CD14-positive monocyte (primary cell): ENCODE measurements at regions not wholly inside any gene's neighbourhood (a gene's known extent, or its start where the extent isn't known, plus 50 kb on each side); places are given as distances from the start of the nearest gene placed in this dataset.
A peak's percentile ranks its signal among the peaks of the same experiment; 100 is the strongest.

Experiments
- DNase-seq, 3 donors: peaks; one replicate each; pipeline ENCODE4 v3.0.0-alpha.2; 2011 to 2022
- H2AFZ ChIP-seq: 2 replicates; pipeline ENCODE4 v1.6.0; 2012; ENCODE audit warnings: mild to moderate bottlenecking, low read depth, low read length, inconsistent platforms; ENCODE audit not compliant: insufficient read depth, poor library complexity, severe bottlenecking
- H3K27ac ChIP-seq, 2 donors: 1 replicate in 1 of 2; 2 replicates in 1 of 2; pipeline ENCODE4 v1.5.1; 2012 to 2013; ENCODE audit warnings: low read length in 2 of 2, control low read depth in 1 of 2, inconsistent platforms in 1 of 2, low read depth in 1 of 2, mild to moderate bottlenecking in 1 of 2
- H3K27me3 ChIP-seq, 2 donors: one replicate each; pipeline versions ENCODE4 v1.6.0 to v1.6.1; 2011 to 2013; ENCODE audit warnings: low read length in 2 of 2; ENCODE audit not compliant: control insufficient read depth in 2 of 2, insufficient read depth in 2 of 2
- H3K36me3 ChIP-seq, 2 donors: replicated peaks in 1 of 2; 1 replicate in 1 of 2; 2 replicates in 1 of 2; pipeline versions ENCODE4 v1.5.1 to v1.6.1; 2012 to 2013; ENCODE audit warnings: low read length in 2 of 2, control low read depth in 1 of 2, inconsistent platforms in 1 of 2, mild to moderate bottlenecking in 1 of 2; ENCODE audit not compliant: insufficient read depth in 2 of 2, control insufficient read depth in 1 of 2
- H3K4me1 ChIP-seq, 2 donors: 1 replicate in 1 of 2; 2 replicates in 1 of 2; pipeline versions ENCODE4 v1.5.1 to v1.6.1; 2012 to 2013; ENCODE audit warnings: low read length in 2 of 2, control low read depth in 1 of 2, inconsistent platforms in 1 of 2, mild to moderate bottlenecking in 1 of 2, moderate library complexity in 1 of 2; ENCODE audit not compliant: insufficient read depth in 2 of 2, control insufficient read depth in 1 of 2
- H3K4me2 ChIP-seq: replicated peaks from 2 replicates; pipeline ENCODE3; 2012; ENCODE audit warnings: low read length, moderate library complexity, mild to moderate bottlenecking; ENCODE audit not compliant: poor library complexity, severe bottlenecking; ENCODE audit errors: extremely low read depth
- H3K4me3 ChIP-seq, 3 experiments: fragments of 200-600 bp in 1 of 3; sonication (generic) in 1 of 3; replicated peaks in 1 of 3; 1 replicate in 2 of 3; 2 replicates in 1 of 3; pipeline ENCODE4 v1.5.1; 2011 to 2013; ENCODE audit warnings: low read length in 3 of 3, mild to moderate bottlenecking in 3 of 3, control low read depth in 2 of 3, low read depth in 2 of 3, inconsistent platforms in 1 of 3, moderate library complexity in 1 of 3
- H3K79me2 ChIP-seq: 2 replicates; pipeline ENCODE4 v1.6.0; 2012; ENCODE audit warnings: mild to moderate bottlenecking, control low read depth, inconsistent platforms, low read length, moderate library complexity; ENCODE audit not compliant: insufficient read depth
- H3K9ac ChIP-seq: 2 replicates; pipeline ENCODE4 v1.6.0; 2017; ENCODE audit warnings: low read length, mild to moderate bottlenecking; ENCODE audit not compliant: insufficient read depth, poor library complexity, severe bottlenecking
- H3K9me3 ChIP-seq, 2 donors: replicated peaks in 1 of 2; 1 replicate in 1 of 2; 2 replicates in 1 of 2; pipeline versions ENCODE4 v1.5.1 to v1.6.1; 2012 to 2013; ENCODE audit warnings: low read length in 2 of 2, control low read depth in 1 of 2; ENCODE audit not compliant: control insufficient read depth in 1 of 2, insufficient read depth in 1 of 2
- H4K20me1 ChIP-seq: 2 replicates; pipeline ENCODE4 v1.6.0; 2012; ENCODE audit warnings: mild to moderate bottlenecking, low read length, control low read depth, moderate library complexity; ENCODE audit not compliant: insufficient read depth
- H3K27ac Mint-ChIP-seq, 7 donors: one replicate each; pipeline ENCODE4 v1.8.0; 2020; ENCODE audit warnings: mild to moderate bottlenecking in 7 of 7, mixed read lengths in 7 of 7, moderate library complexity in 6 of 7, inconsistent platforms in 2 of 7
- H3K27me3 Mint-ChIP-seq, 3 donors: one replicate each; pipeline ENCODE4 v1.8.0; 2021 to 2022; ENCODE audit warnings: low read depth in 3 of 3, mild to moderate bottlenecking in 3 of 3, mixed read lengths in 3 of 3, moderate library complexity in 3 of 3, inconsistent platforms in 1 of 3
- H3K36me3 Mint-ChIP-seq, 2 donors: one replicate each; pipeline ENCODE4 v1.8.0; 2020; ENCODE audit warnings: mixed read lengths in 2 of 2, inconsistent platforms in 1 of 2, mild to moderate bottlenecking in 1 of 2
- H3K4me1 Mint-ChIP-seq: one replicate; pipeline ENCODE4 v1.8.0; 2020; ENCODE audit warnings: mild to moderate bottlenecking, mixed read lengths
- H3K4me3 Mint-ChIP-seq, 2 donors: one replicate each; pipeline ENCODE4 v1.8.0; 2020; ENCODE audit warnings: mild to moderate bottlenecking in 2 of 2, mixed read lengths in 2 of 2, moderate library complexity in 1 of 2
- H3K9me3 Mint-ChIP-seq, 7 donors: one replicate each; pipeline ENCODE4 v1.8.0; 2020 to 2022; ENCODE audit warnings: mixed read lengths in 7 of 7, mild to moderate bottlenecking in 6 of 7, moderate library complexity in 6 of 7, inconsistent platforms in 2 of 7
- WGBS: methylation state at CpG from one replicate; pipeline ENCODE4 v1.1.5; 2013; ENCODE audit warnings: missing lambda C conversion rate; ENCODE audit not compliant: insufficient coverage; 5-methylcytosine and 5-hydroxymethylcytosine counted together
- intact Hi-C, 2 donors: fragments of 100-400 bp; cut with micrococcal nuclease; formaldehyde crosslinking; loops; one replicate each; pipeline versions ENCODE4 v1.15.0 to v1.15.1; 2023
- TF ChIP-seq, protein P1 (sequence below): fragments of 200-600 bp; IDR thresholded peaks from one replicate; pipeline ENCODE4 v1.8.0; 2022; ENCODE audit warnings: antibody characterized with exemption, mild to moderate bottlenecking

DNA sequence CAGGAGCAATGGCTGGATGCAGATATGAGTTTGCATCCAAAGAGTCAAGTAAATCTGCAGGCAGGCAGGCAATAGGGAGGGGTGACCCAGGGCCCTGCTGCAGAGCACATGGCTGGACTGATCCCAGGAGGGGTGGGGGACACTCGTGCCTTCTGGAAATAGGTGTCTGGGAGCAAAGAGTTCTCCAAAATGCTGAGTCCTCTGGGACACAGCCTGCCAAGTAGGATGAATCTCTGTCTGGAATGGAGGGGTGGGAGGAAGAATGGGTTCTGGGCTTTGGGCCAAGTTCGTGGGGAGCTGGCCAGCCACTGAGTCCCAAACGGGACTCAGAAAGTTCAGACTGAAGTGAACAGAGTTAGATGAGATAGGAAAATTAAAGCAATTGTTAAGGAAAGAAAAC is 214.5 kb downstream of the MTHFS start:
- H2AFZ ChIP-seq, result no peak overlapping the region
- Mint-ChIP-seq H3K4me1 (no peaks in the 10 kb centered on the region), H3K4me3 (no peak overlapping the region), H3K27me3 (peaks cover 8 to 18% (median 17%) of the 10 kb centered on the region in 3 donors), H3K36me3 (no peaks in the 10 kb centered on the region), H3K27ac (no peak overlapping the region), H3K9me3 (peaks cover 0 to 6% (median 0%) of the 10 kb centered on the region in 7 donors)
- TF ChIP-seq, protein P1, sequence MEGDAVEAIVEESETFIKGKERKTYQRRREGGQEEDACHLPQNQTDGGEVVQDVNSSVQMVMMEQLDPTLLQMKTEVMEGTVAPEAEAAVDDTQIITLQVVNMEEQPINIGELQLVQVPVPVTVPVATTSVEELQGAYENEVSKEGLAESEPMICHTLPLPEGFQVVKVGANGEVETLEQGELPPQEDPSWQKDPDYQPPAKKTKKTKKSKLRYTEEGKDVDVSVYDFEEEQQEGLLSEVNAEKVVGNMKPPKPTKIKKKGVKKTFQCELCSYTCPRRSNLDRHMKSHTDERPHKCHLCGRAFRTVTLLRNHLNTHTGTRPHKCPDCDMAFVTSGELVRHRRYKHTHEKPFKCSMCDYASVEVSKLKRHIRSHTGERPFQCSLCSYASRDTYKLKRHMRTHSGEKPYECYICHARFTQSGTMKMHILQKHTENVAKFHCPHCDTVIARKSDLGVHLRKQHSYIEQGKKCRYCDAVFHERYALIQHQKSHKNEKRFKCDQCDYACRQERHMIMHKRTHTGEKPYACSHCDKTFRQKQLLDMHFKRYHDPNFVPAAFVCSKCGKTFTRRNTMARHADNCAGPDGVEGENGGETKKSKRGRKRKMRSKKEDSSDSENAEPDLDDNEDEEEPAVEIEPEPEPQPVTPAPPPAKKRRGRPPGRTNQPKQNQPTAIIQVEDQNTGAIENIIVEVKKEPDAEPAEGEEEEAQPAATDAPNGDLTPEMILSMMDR, result no peak
- H3K9ac ChIP-seq, result no peak overlapping the region
- no peak overlapping the region for H3K27ac ChIP-seq
- no peaks in the 10 kb centered on the region for H3K36me3 ChIP-seq
- H3K4me2 ChIP-seq, result no peak overlapping the region
- H3K4me1 ChIP-seq, result no peaks in the 10 kb centered on the region
- no peaks in the 10 kb centered on the region for H3K27me3 ChIP-seq
- intact Hi-C loops, result no loop called here
- H3K79me2 ChIP-seq, result no peaks in the 10 kb centered on the region
- no peak overlapping the region for H3K4me3 ChIP-seq
- H3K9me3 ChIP-seq, result no peaks in the 10 kb centered on the region
- DNase-seq, result no peak
- no peaks in the 10 kb centered on the region for H4K20me1 ChIP-seq
- WGBS, result 38% methylated on average over 3 of the region's 3 CpGs

DNA sequence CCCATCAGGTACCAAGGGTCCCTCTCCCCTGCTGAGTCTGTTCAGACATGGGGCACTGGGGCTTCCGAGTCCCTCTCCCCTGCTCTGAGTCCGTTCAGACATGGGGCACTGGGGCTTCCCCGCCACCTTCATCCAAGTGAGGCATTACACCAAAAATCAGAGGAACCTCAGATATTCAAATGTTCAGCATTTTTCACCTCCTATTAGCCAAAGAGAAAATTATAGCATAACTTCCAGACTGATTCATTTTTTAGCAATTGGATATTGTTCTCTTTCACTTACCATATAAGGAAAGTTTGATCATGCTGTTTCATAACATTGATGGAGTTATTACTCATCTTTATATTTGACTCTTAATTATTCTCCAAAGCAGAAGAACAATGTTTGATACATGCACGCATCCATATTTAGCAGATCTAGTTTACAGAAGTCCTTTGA is 213.9 kb downstream of the MTHFS start:
- no peaks in the 10 kb centered on the region for H3K4me1 Mint-ChIP-seq
- H3K27me3 Mint-ChIP-seq, result peaks cover 8 to 18% (median 17%) of the 10 kb centered on the region in 3 donors
- intact Hi-C loops, result no loop called here
- WGBS, result 89% methylated on average over 3 of the region's 4 CpGs
- H3K27ac ChIP-seq, result no peak overlapping the region
- H3K4me1 ChIP-seq, result no peaks in the 10 kb centered on the region
- TF ChIP-seq, protein P1, result no peak
- H3K4me3 ChIP-seq, result no peak overlapping the region
- H3K9ac ChIP-seq, result no peak overlapping the region
- no peaks in the 10 kb centered on the region for H4K20me1 ChIP-seq
- no peaks in the 10 kb centered on the region for H3K36me3 Mint-ChIP-seq
- no peak overlapping the region for H3K4me2 ChIP-seq
- H2AFZ ChIP-seq, result no peak overlapping the region
- DNase-seq, result no peak
- H3K79me2 ChIP-seq, result no peaks in the 10 kb centered on the region
- H3K27ac Mint-ChIP-seq, result no peak overlapping the region
- no peaks in the 10 kb centered on the region for H3K27me3 ChIP-seq
- no peaks in the 10 kb centered on the region for H3K9me3 ChIP-seq
- H3K36me3 ChIP-seq, result no peaks in the 10 kb centered on the region
- peak overlapping the region in 1 of 2 donors; percentile 4 for H3K4me3 Mint-ChIP-seq
- peaks cover 0 to 6% (median 0%) of the 10 kb centered on the region in 7 donors for H3K9me3 Mint-ChIP-seq
